ENCODE measurements at regions not wholly inside any gene's neighbourhood (a gene's known extent, or its start where the extent isn't known, plus 50 kb on each side); places are given as distances from the start of the nearest gene placed in this dataset.
"Not testable (repeated sequence)": the region's sequence is repeated elsewhere in the genome, so short reads cannot be mapped to it uniquely, and the experiment has no call there.

DNA sequence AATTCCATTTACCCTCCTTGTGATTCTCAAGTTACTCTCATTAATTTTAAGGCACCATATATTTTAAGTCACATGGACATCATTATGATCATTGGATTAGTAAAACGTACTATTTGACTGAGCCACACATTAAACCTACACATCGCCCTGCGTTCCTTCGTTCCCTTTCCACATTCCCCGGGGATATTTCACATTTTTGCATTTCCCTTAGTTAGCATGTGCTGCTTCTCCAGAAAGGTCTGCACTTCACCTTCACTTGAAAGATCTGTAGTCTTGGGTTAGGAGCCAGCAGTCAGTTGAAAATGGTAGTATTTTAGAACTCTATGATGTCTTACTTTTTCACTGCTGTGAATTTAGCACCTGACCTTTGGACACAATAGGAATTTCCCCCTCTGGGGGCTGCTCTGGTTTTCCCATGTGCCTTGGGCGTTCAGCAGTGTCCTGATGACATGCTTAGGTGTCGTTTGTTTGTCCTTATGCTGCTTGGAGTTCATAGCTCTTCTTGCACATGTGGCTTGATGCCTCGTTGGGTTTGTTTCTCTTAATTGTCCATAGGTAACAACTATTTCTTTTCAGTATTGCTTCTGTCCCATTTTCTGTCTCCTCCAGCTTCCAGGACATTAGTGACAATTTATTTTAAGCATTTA lies 56.9 kb upstream of the NBPF20 start:
- DNase-seq: not testable (repeated sequence)

DNA sequence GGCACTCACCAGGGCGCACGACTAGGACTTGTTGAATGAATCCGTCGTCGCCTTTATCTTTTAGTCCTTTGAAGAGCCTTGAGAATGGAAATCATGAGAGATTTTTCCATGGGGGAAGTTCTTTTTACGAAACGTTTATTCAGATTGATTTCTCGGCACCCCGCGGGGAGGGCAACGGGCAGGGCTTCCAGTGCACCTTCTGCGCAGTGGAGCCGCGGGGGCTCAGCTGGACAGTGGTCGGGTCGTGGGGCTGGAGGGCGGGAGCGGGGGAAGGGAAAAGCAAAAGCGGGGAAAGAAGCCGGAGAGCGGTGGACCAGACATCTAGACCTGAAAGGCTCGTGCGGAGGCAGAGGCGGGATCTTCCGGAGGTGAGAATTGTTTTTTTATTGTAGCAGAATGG lies 50.6 kb upstream of the NBPF20 start:
- DNase-seq: not testable (repeated sequence)

DNA sequence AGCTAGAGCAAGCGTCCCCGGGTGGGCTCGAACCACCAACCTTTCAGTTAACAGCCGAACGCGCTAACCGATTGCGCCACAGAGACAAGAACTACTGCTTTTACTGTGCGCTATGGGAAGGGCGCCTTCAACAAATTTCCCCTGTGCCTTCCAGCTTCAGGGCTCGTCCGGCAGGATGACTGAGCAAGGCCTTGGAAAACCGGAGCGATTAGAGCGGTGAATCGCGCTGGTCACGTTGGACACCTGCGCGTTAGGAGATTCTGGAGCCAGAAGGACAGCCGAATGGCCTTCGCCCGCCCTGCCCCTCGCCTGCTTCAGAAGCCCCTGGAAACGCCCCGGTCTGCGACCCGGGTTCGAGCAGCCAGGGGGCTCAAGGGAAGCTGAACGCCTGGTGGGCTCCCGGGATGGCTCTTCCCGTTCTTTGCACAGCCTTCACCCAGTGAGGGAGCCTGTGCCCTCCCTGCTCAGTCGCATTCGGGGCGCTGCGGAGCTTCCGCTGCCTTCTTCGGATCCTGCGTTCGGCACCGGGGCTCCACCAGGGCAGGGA lies 50.0 kb upstream of the NBPF20 start:
- DNase-seq: not testable (repeated sequence)
